SK-N-SH treated with all-trans-retinoic acid at 6 μM for 48 hours (cell line): ENCODE measurements at regions not wholly inside any gene's neighbourhood (a gene's known extent, or its start where the extent isn't known, plus 50 kb on each side); places are given as distances from the start of the nearest gene placed in this dataset.

ENCODE experiments used
- ATAC-seq: fragments of 200-7000 bp; cut with Tn5 transposase; 3 replicates; pipeline ENCODE4 v1.9.1; 2020; ENCODE audit warnings: mild to moderate bottlenecking, moderate library complexity
- ARNTL ChIP-seq: fragments of 450-650 bp; formaldehyde crosslinking; IDR thresholded peaks from 2 replicates; pipeline ENCODE4 v1.5.0; 2020; ENCODE audit warnings: low read depth, mild to moderate bottlenecking, moderate library complexity, borderline replicate concordance
- BACH2 ChIP-seq: fragments of 250-450 bp; sonication (Bioruptor Pico); IDR thresholded peaks from 2 replicates; pipeline ENCODE4 v1.9.0; 2021; ENCODE audit warnings: mild to moderate bottlenecking, borderline replicate concordance
- CSDC2 ChIP-seq: fragments of 250-450 bp; sonication (Bioruptor Pico); IDR thresholded peaks from 2 replicates; pipeline ENCODE4 v1.5.0; 2020; ENCODE audit warnings: mild to moderate bottlenecking, moderate library complexity
- ESRRG ChIP-seq: fragments of 250-450 bp; sonication (Bioruptor Pico); IDR thresholded peaks from 2 replicates; pipeline ENCODE4 v1.6.1; 2021; ENCODE audit warnings: mild to moderate bottlenecking
- GLIS3 ChIP-seq: fragments of 250-450 bp; sonication (Bioruptor Pico); IDR thresholded peaks from 2 replicates; pipeline ENCODE4 v1.5.0; 2020; ENCODE audit warnings: mild to moderate bottlenecking, moderate library complexity
- ISL1 ChIP-seq: fragments of 250-450 bp; sonication (Bioruptor Pico); IDR thresholded peaks from 2 replicates; pipeline ENCODE4 v2.1.2; 2022; ENCODE audit warnings: mild to moderate bottlenecking, moderate library complexity
- OSR1 ChIP-seq: fragments of 250-450 bp; sonication (Bioruptor Pico); IDR thresholded peaks from 2 replicates; pipeline ENCODE4 v1.8.0; 2022; ENCODE audit warnings: moderate library complexity, mild to moderate bottlenecking, inconsistent platforms
- PATZ1 ChIP-seq: fragments of 250-450 bp; sonication (Bioruptor Pico); IDR thresholded peaks from 2 replicates; pipeline ENCODE4 v1.8.0; 2020; ENCODE audit warnings: mild to moderate bottlenecking, moderate library complexity, borderline replicate concordance
- POU6F1 ChIP-seq: fragments of 250-450 bp; sonication (Bioruptor Pico); IDR thresholded peaks from 2 replicates; pipeline ENCODE4 v1.8.0; 2021; ENCODE audit warnings: low read depth, mild to moderate bottlenecking, moderate library complexity, borderline replicate concordance
- PPARA ChIP-seq: fragments of 250-450 bp; sonication (Bioruptor Pico); IDR thresholded peaks from 2 replicates; pipeline ENCODE4 v1.5.0; 2020; ENCODE audit warnings: mild to moderate bottlenecking, borderline replicate concordance
- RARB ChIP-seq: fragments of 250-450 bp; sonication (Bioruptor Pico); IDR thresholded peaks from 2 replicates; pipeline ENCODE4 v1.8.0; 2021; ENCODE audit warnings: mild to moderate bottlenecking, moderate library complexity
- TCF4 ChIP-seq: fragments of 250-450 bp; sonication (Bioruptor Pico); IDR thresholded peaks from 2 replicates; pipeline ENCODE4 v1.8.0; 2021; ENCODE audit warnings: mild to moderate bottlenecking, moderate library complexity, borderline replicate concordance
- TOX ChIP-seq: fragments of 250-450 bp; sonication (Bioruptor Pico); IDR thresholded peaks from 2 replicates; pipeline ENCODE4 v1.8.0; 2021; ENCODE audit warnings: mild to moderate bottlenecking, moderate library complexity, borderline replicate concordance
- TSHZ2 ChIP-seq: fragments of 250-450 bp; sonication (Bioruptor Pico); IDR thresholded peaks from 2 replicates; pipeline ENCODE4 v1.5.0; 2020; ENCODE audit warnings: mild to moderate bottlenecking, moderate library complexity
- ZC3H10 ChIP-seq: fragments of 250-450 bp; sonication (Bioruptor Pico); IDR thresholded peaks from 2 replicates; pipeline ENCODE4 v1.5.1; 2021; ENCODE audit warnings: mild to moderate bottlenecking, moderate library complexity
- ZFP3 ChIP-seq: fragments of 250-450 bp; sonication (Bioruptor Pico); IDR thresholded peaks from 2 replicates; pipeline ENCODE4 v1.5.0; 2020; ENCODE audit warnings: mild to moderate bottlenecking, moderate library complexity
- ZFP30 ChIP-seq: fragments of 450-650 bp; formaldehyde crosslinking; IDR thresholded peaks from 2 replicates; pipeline ENCODE4 v1.5.0; 2022; ENCODE audit warnings: mild to moderate bottlenecking, moderate library complexity
- ZNF565 ChIP-seq: fragments of 450-650 bp; formaldehyde crosslinking; conservative IDR thresholded peaks from 2 replicates; pipeline ENCODE4 v1.5.0; 2020; ENCODE audit warnings: low read depth, mild to moderate bottlenecking, moderate library complexity
- ZNF70 ChIP-seq: fragments of 450-650 bp; formaldehyde crosslinking; IDR thresholded peaks from 2 replicates; pipeline ENCODE4 v1.5.0; 2020; ENCODE audit warnings: mild to moderate bottlenecking, moderate library complexity
- ZNF8 ChIP-seq: fragments of 450-650 bp; formaldehyde crosslinking; IDR thresholded peaks from 2 replicates; pipeline ENCODE4 v1.5.0; 2020; ENCODE audit warnings: mild to moderate bottlenecking, moderate library complexity
- TF ChIP-seq, protein P1 (sequence below): fragments of 250-450 bp; sonication (Bioruptor Pico); IDR thresholded peaks from 2 replicates; pipeline ENCODE4 v1.5.1; 2020; ENCODE audit warnings: low read depth, mild to moderate bottlenecking, moderate library complexity
- TF ChIP-seq, protein P2 (sequence below): fragments of 250-450 bp; sonication (Bioruptor Pico); IDR thresholded peaks from 2 replicates; pipeline ENCODE4 v1.5.1; 2021; ENCODE audit warnings: mild to moderate bottlenecking, moderate library complexity

DNA sequence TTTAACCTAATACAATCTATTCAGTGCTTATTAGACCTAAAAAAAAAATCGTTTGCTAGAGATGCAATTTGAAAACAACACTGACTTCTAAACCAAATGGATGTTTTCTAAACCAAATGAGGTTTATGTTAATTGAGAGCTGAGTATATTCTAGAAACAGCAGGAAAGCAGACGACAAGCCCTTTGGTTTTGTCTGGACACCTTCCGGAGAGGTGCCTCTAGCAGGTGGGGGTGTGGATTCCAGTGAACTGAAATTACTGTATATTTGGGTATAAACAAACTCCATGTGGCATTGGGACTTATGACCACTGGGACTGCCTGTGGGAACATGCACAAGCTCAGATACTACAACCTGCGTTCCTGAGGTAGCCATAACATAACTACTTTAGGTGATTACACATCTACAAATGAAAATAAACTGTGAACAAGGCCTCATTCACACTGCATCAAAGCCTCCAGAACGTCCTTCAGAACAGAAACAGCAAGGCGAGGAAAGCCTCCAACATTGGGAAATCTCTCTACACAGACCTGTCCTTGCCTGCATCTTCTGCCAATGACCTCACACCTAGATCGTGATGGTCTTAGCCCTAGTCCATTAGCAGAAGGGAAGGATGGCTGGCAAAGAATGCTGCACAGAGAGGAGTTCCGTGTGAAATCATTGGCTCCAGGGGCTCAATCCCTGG is 206.8 kb upstream of the FOXQ1 start:
- no peak for TF ChIP-seq TOX
- no peak for TF ChIP-seq BACH2 (CRISPR knock-in tag)
- TF ChIP-seq POU6F1: no peak
- TF ChIP-seq RARB (CRISPR knock-in tag): no peak
- no peak for TF ChIP-seq GLIS3 (CRISPR knock-in tag)
- TF ChIP-seq ZFP30 (CRISPR knock-in tag): no peak
- TF ChIP-seq ARNTL (CRISPR knock-in tag): no peak
- TF ChIP-seq CSDC2 (CRISPR knock-in tag): no peak
- no peak for TF ChIP-seq ZNF565
- TF ChIP-seq, protein P1, sequence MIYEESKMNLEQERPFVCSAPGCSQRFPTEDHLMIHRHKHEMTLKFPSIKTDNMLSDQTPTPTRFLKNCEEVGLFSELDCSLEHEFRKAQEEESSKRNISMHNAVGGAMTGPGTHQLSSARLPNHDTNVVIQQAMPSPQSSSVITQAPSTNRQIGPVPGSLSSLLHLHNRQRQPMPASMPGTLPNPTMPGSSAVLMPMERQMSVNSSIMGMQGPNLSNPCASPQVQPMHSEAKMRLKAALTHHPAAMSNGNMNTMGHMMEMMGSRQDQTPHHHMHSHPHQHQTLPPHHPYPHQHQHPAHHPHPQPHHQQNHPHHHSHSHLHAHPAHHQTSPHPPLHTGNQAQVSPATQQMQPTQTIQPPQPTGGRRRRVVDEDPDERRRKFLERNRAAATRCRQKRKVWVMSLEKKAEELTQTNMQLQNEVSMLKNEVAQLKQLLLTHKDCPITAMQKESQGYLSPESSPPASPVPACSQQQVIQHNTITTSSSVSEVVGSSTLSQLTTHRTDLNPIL (CRISPR knock-in tag): no peak
- TF ChIP-seq, protein P2, sequence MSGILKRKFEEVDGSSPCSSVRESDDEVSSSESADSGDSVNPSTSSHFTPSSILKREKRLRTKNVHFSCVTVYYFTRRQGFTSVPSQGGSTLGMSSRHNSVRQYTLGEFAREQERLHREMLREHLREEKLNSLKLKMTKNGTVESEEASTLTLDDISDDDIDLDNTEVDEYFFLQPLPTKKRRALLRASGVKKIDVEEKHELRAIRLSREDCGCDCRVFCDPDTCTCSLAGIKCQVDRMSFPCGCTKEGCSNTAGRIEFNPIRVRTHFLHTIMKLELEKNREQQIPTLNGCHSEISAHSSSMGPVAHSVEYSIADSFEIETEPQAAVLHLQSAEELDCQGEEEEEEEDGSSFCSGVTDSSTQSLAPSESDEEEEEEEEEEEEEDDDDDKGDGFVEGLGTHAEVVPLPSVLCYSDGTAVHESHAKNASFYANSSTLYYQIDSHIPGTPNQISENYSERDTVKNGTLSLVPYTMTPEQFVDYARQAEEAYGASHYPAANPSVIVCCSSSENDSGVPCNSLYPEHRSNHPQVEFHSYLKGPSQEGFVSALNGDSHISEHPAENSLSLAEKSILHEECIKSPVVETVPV: no peak
- no peak for TF ChIP-seq ZFP3
- no peak for TF ChIP-seq OSR1 (CRISPR knock-in tag)
- TF ChIP-seq ZC3H10 (CRISPR knock-in tag): no peak
- TF ChIP-seq TCF4 (CRISPR knock-in tag): no peak
- no peak for TF ChIP-seq ZNF70 (CRISPR knock-in tag)
- TF ChIP-seq ESRRG: no peak
- TF ChIP-seq ZNF8: no peak
- TF ChIP-seq PATZ1 (CRISPR knock-in tag): no peak
- TF ChIP-seq ISL1 (CRISPR knock-in tag): no peak
- ATAC-seq: no peak

GRCh38 chr6:1103945-1104623 is 207.8 kb upstream of the FOXQ1 start:
- TF ChIP-seq POU6F1 (no peak), BACH2 (CRISPR knock-in tag) (no peak), TOX (no peak), ZFP3 (no peak), PPARA (CRISPR knock-in tag) (no peak), TCF4 (CRISPR knock-in tag) (no peak), ISL1 (CRISPR knock-in tag) (no peak), ZNF565 (no peak), ZFP30 (CRISPR knock-in tag) (no peak), ARNTL (CRISPR knock-in tag) (no peak), ESRRG (no peak), CSDC2 (CRISPR knock-in tag) (no peak), ZC3H10 (CRISPR knock-in tag) (no peak), OSR1 (CRISPR knock-in tag) (no peak), TSHZ2 (CRISPR knock-in tag) (no peak), ZNF8 (no peak), ZNF70 (CRISPR knock-in tag) (no peak)
- TF ChIP-seq, protein P1 (CRISPR knock-in tag): no peak
- TF ChIP-seq, protein P2: no peak
- no peak for ATAC-seq
